ENCODE measurements at regions not wholly inside any gene's neighbourhood (a gene's known extent, or its start where the extent isn't known, plus 50 kb on each side); places are given as distances from the start of the nearest gene placed in this dataset.

DNA sequence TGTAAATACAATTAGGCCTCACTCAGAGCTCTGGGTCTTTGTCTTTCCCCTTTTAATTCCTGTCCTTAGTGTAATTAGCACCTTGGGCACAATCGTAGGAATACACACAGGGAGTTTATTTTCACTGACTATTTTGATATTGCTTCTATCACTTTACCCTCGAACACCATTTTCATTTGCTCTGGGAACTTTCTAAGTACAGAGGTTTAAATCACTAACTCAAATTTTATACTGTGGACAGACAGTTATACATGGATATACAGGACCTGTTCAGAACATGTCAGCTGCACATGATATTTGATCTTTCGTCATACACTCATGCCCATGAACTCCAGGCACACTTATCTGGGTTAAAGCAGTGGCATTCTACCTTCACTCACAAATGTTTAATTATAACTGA is 217.8 kb upstream of the TMEM161B start:
- H3K36me3 ChIP-seq: no peaks in the 10 kb centered on the region
- no peaks in the 10 kb centered on the region for H3K9me3 ChIP-seq
- intact Hi-C loops (cut with DNase I): no loop called here
- no peak overlapping the region for H3K27ac ChIP-seq (replicated peaks in 1 of 4)
- H3K4me1 ChIP-seq: no peaks in the 10 kb centered on the region
- TF ChIP-seq EP300 (IDR thresholded peaks at IDR 0.05) (no peak), POLR2A (IDR thresholded peaks at IDR 0.05; ENCODE audit: low read depth) (no peak), POLR2AphosphoS5 (IDR thresholded peaks at IDR 0.05) (no peak)
- TF ChIP-seq, protein P1, sequence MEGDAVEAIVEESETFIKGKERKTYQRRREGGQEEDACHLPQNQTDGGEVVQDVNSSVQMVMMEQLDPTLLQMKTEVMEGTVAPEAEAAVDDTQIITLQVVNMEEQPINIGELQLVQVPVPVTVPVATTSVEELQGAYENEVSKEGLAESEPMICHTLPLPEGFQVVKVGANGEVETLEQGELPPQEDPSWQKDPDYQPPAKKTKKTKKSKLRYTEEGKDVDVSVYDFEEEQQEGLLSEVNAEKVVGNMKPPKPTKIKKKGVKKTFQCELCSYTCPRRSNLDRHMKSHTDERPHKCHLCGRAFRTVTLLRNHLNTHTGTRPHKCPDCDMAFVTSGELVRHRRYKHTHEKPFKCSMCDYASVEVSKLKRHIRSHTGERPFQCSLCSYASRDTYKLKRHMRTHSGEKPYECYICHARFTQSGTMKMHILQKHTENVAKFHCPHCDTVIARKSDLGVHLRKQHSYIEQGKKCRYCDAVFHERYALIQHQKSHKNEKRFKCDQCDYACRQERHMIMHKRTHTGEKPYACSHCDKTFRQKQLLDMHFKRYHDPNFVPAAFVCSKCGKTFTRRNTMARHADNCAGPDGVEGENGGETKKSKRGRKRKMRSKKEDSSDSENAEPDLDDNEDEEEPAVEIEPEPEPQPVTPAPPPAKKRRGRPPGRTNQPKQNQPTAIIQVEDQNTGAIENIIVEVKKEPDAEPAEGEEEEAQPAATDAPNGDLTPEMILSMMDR (IDR thresholded peaks at IDR 0.05): no peak
- no peak for DNase-seq (ENCODE audit: extremely low spot score)
- H3K27me3 ChIP-seq: no peaks in the 10 kb centered on the region
- WGBS: 65% methylated on average over 3 of the region's 3 CpGs
- H3K4me3 ChIP-seq: no peak overlapping the region

- Histone ChIP-seq H3K9me3 (no peaks in the 10 kb centered on the region), H3K27ac (replicated peaks in 1 of 4) (no peak overlapping the region), H3K27me3 (no peaks in the 10 kb centered on the region), H3K36me3 (no peaks in the 10 kb centered on the region), H3K4me1 (no peaks in the 10 kb centered on the region), H3K4me3 (no peak overlapping the region)
- intact Hi-C loops (cut with DNase I): no loop called here
- TF ChIP-seq POLR2AphosphoS5 (IDR thresholded peaks at IDR 0.05) (no peak), POLR2A (IDR thresholded peaks at IDR 0.05; ENCODE audit: low read depth) (no peak), EP300 (IDR thresholded peaks at IDR 0.05) (no peak)
- TF ChIP-seq, protein P1 (IDR thresholded peaks at IDR 0.05): no peak
- WGBS: 74% methylated on average over 1 of the region's 1 CpG
- no peak for DNase-seq (ENCODE audit: extremely low spot score)
These were observed 216.9 kb upstream of the TMEM161B start for GRCh38 chr5:88485531-88485930.

DNA sequence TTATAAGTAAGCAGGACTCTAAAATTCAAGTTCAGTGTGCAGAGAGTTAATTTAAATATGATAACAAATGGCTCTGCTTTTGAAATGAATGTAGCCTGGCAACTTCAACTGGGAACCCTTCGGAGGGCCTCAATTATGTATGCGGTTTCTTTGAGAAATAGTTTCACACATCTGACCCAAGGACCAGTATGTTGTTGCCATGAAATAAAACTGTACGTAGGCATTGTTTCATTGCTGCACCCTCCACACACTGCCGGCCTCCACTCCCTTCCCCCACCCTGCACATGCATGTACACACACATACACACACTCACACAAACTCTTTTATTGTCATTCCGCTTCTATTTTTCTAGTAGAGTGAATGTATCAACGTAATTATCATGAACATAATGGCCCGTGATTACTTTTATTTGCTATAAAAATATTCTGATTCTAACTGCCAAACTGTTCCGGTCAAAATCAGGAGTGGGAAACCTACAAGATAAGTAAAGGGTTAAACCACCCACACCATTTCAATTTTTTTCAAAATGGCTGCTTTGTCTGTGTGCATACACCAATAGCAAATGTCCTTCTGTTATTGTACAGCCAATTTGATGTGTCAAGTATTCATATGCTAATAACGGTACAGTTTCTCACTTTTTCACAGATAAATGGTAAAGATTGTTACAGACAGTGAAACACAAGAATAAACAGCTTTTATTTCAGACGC is 215.5 kb upstream of the TMEM161B start:
- 83% methylated on average over 10 of the region's 10 CpGs for WGBS
- H3K36me3 ChIP-seq: no peaks in the 10 kb centered on the region

DNA sequence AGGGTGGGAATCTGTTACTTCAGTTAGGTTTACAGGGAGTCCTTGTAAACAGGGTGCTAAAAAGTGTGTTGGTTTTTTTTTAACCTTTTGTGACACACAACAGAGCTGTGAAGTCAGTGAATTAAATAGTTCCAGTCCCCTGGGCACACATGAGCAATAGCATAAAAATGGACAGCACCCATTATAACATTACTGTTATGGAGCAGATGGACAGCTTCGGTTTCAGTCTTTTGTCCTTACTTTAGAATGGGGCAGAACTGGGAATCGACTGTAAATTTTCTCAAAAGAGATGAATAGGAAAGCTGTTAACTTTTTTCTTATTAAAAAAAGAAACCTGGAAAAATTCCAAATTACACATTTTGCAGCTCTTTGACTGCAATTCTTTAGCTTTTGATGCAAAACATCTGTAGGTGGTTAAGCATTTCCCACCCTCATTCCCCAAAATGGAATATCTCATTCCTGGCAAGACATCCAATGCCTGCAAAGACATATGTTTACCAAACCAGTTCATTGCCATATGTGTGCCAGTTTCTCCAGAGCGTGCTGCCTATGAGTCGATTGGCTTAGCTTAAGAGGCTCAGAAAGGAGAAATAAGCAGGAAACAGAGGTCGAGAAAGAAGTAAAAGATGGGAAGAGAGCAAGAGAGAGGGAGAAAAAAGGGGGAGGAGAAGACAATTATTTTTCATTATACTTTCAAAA is 212.3 kb upstream of the TMEM161B start:
- no peak overlapping the region for H3K4me3 ChIP-seq
- H3K36me3 ChIP-seq: no peaks in the 10 kb centered on the region
- TF ChIP-seq, protein P1 (IDR thresholded peaks at IDR 0.05): no peak
- no peak for TF ChIP-seq POLR2AphosphoS5 (IDR thresholded peaks at IDR 0.05)
- TF ChIP-seq EP300 (IDR thresholded peaks at IDR 0.05): no peak
- TF ChIP-seq POLR2A (IDR thresholded peaks at IDR 0.05; ENCODE audit: low read depth): no peak
- 20% methylated on average over 5 of the region's 5 CpGs for WGBS
- DNase-seq (ENCODE audit: extremely low spot score): no peak
- H3K27me3 ChIP-seq: no peaks in the 10 kb centered on the region
- intact Hi-C loops (cut with DNase I): no loop called here
- H3K4me1 ChIP-seq: no peaks in the 10 kb centered on the region
- H3K27ac ChIP-seq (replicated peaks in 1 of 4): no peak overlapping the region
- H3K9me3 ChIP-seq: no peaks in the 10 kb centered on the region

More for the DNA sequence above, 215.5 kb upstream of the TMEM161B start:
- no peak overlapping the region for H3K27ac ChIP-seq (replicated peaks in 1 of 4)
- H3K4me1 ChIP-seq: no peaks in the 10 kb centered on the region
- intact Hi-C loops (cut with DNase I): no loop called here
- DNase-seq (ENCODE audit: extremely low spot score): no peak
- TF ChIP-seq POLR2A (IDR thresholded peaks at IDR 0.05; ENCODE audit: low read depth) (no peak), EP300 (IDR thresholded peaks at IDR 0.05) (no peak), POLR2AphosphoS5 (IDR thresholded peaks at IDR 0.05) (no peak)
- H3K9me3 ChIP-seq: no peaks in the 10 kb centered on the region
- no peaks in the 10 kb centered on the region for H3K27me3 ChIP-seq
- H3K4me3 ChIP-seq: no peak overlapping the region

DNA sequence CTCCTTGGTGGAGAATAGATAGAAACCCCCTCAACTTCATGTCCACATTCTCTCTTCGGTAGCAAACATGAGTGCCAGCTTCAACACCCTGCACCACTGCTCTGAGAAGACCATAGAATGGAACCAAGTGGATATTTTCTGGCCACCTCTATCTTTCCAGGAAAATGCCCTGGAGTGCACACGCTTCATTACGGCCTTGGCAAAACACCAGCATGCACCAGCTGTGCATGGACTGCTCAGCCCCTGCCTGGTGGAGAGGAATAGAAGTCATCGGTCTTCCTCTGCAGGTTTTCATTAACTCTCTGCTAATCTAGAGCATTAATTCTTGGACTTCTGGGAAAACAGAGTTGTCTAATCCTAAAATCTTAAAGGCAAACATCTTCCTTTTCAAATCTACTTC is 211.6 kb upstream of the TMEM161B start:
- no peak overlapping the region for H3K27ac ChIP-seq (replicated peaks in 1 of 4)
- H3K27me3 ChIP-seq: no peaks in the 10 kb centered on the region
- TF ChIP-seq, protein P1 (IDR thresholded peaks at IDR 0.05): no peak
- TF ChIP-seq POLR2A (IDR thresholded peaks at IDR 0.05; ENCODE audit: low read depth) (no peak), POLR2AphosphoS5 (IDR thresholded peaks at IDR 0.05) (no peak), EP300 (IDR thresholded peaks at IDR 0.05) (no peak)
- intact Hi-C loops (cut with DNase I): no loop called here
- WGBS: 54% methylated on average over 4 of the region's 4 CpGs
- no peak overlapping the region for H3K4me3 ChIP-seq
- no peaks in the 10 kb centered on the region for H3K36me3 ChIP-seq
- H3K9me3 ChIP-seq: no peaks in the 10 kb centered on the region
- DNase-seq (ENCODE audit: extremely low spot score): no peak
- H3K4me1 ChIP-seq: no peaks in the 10 kb centered on the region
